PFSK-1 (cell line): ENCODE measurements at regions not wholly inside any gene's neighbourhood (a gene's known extent, or its start where the extent isn't known, plus 50 kb on each side); places are given as distances from the start of the nearest gene placed in this dataset.

Source experiments
- POLR2AphosphoS5 ChIP-seq: IDR thresholded peaks from 2 replicates; pipeline ENCODE4 v1.6.1; 2012; ENCODE audit warnings: low read depth, mild to moderate bottlenecking, control low read depth, low read length, moderate library complexity
- TAF1 ChIP-seq: IDR thresholded peaks from 2 replicates; pipeline ENCODE4 v1.6.1; 2012; ENCODE audit warnings: low read length, control low read depth, borderline replicate concordance; ENCODE audit not compliant: insufficient read depth

- TF ChIP-seq TAF1 (no peak), POLR2AphosphoS5 (no peak)
Measured at GRCh38 chr1:56357927-56358690, 221.3 kb downstream of the PLPP3 start.
